Ishikawa (cell line): ENCODE measurements at regions not wholly inside any gene's neighbourhood (a gene's known extent, or its start where the extent isn't known, plus 50 kb on each side); places are given as distances from the start of the nearest gene placed in this dataset.

Experiments
- CEBPB ChIP-seq: IDR thresholded peaks from 2 replicates; pipeline ENCODE4 v1.6.1; 2012
- CREB1 ChIP-seq: IDR thresholded peaks from 2 replicates; pipeline ENCODE4 v1.6.1; 2012; ENCODE audit warnings: low read depth
- EGR1 ChIP-seq: IDR thresholded peaks from 2 replicates; pipeline ENCODE4 v1.6.1; 2012
- FOXM1 ChIP-seq: IDR thresholded peaks from 2 replicates; pipeline ENCODE4 v1.6.1; 2012; ENCODE audit warnings: low read depth, borderline replicate concordance
- MAX ChIP-seq: IDR thresholded peaks from 2 replicates; pipeline ENCODE4 v1.6.1; 2012
- NFIC ChIP-seq: IDR thresholded peaks from 2 replicates; pipeline ENCODE4 v1.6.1; 2012
- TAF1 ChIP-seq: IDR thresholded peaks from 2 replicates; pipeline ENCODE4 v1.6.1; 2012; ENCODE audit warnings: low read depth, mild to moderate bottlenecking
- TCF12 ChIP-seq: IDR thresholded peaks from 2 replicates; pipeline ENCODE4 v1.6.1; 2012; ENCODE audit warnings: low read depth
- USF1 ChIP-seq: IDR thresholded peaks from 2 replicates; pipeline ENCODE4 v1.6.1; 2012
- YY1 ChIP-seq: IDR thresholded peaks from 2 replicates; pipeline ENCODE4 v1.6.1; 2012; ENCODE audit warnings: low read depth
- ZBTB7A ChIP-seq: IDR thresholded peaks from 2 replicates; pipeline ENCODE4 v1.6.1; 2012; ENCODE audit warnings: low read depth
- TF ChIP-seq, protein P1 (sequence below): IDR thresholded peaks from 2 replicates; pipeline ENCODE4 v1.6.1; 2012; ENCODE audit warnings: low read depth, mild to moderate bottlenecking

DNA sequence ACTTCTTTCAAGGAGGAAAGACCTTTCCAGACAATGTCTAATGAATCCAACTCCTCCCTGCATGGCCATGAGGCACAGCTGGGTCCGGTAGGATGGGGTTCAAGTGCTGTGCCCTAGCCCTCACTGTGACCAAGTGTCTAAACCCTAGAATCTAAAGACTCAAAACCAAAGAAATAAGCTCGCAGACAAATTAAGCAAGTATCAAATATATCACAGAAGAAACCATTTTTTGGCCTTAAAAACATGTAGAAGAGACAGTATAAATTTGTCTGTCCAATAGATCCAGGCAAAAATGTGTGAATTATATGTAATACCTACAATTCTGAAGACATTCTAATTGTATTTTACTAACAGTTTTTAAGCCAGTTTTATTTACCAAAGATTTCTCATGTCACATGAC, 56.4 kb upstream of the WDR17 start:
- TF ChIP-seq TAF1 = no peak
- no peak for TF ChIP-seq CEBPB
- TF ChIP-seq ZBTB7A = no peak
- no peak for TF ChIP-seq EGR1
- TF ChIP-seq YY1 = no peak
- TF ChIP-seq NFIC = no peak
- TF ChIP-seq, protein P1, sequence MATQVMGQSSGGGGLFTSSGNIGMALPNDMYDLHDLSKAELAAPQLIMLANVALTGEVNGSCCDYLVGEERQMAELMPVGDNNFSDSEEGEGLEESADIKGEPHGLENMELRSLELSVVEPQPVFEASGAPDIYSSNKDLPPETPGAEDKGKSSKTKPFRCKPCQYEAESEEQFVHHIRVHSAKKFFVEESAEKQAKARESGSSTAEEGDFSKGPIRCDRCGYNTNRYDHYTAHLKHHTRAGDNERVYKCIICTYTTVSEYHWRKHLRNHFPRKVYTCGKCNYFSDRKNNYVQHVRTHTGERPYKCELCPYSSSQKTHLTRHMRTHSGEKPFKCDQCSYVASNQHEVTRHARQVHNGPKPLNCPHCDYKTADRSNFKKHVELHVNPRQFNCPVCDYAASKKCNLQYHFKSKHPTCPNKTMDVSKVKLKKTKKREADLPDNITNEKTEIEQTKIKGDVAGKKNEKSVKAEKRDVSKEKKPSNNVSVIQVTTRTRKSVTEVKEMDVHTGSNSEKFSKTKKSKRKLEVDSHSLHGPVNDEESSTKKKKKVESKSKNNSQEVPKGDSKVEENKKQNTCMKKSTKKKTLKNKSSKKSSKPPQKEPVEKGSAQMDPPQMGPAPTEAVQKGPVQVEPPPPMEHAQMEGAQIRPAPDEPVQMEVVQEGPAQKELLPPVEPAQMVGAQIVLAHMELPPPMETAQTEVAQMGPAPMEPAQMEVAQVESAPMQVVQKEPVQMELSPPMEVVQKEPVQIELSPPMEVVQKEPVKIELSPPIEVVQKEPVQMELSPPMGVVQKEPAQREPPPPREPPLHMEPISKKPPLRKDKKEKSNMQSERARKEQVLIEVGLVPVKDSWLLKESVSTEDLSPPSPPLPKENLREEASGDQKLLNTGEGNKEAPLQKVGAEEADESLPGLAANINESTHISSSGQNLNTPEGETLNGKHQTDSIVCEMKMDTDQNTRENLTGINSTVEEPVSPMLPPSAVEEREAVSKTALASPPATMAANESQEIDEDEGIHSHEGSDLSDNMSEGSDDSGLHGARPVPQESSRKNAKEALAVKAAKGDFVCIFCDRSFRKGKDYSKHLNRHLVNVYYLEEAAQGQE = no peak
- TF ChIP-seq USF1 = no peak
- no peak for TF ChIP-seq MAX
- TF ChIP-seq CREB1 = no peak
- no peak for TF ChIP-seq FOXM1
- TF ChIP-seq TCF12 = no peak
